HL-60/S4 (cell line): ENCODE measurements at regions not wholly inside any gene's neighbourhood (a gene's known extent, or its start where the extent isn't known, plus 50 kb on each side); places are given as distances from the start of the nearest gene placed in this dataset.

Experiments
- in situ Hi-C: fragments of 300-500 bp; cut with MboI; formaldehyde crosslinking; loops from 2 replicates; pipeline ENCODE4 v1.14.3; 2022; ENCODE audit warnings: low sequenced_read_pairs

DNA sequence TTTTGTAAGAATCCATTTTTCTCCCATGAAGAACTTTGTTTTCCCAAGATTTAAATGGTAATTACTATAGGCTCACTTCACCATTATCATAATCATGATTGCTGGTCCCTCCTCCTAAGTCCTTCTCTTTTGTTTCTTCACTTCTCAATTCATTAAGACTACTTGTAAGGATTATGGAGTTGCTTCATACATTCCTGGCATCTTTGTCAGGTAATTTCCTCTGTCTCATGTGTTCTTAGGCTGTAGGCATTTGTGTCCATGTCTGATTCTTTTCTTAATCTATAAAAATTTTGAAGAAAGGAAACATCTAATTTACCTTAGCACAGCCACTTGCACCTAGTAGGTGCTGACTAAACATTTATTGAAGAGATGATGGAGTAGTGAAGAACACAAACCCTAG, 79.9 kb upstream of the SATB1 start:
- in situ Hi-C loops = no loop called here

DNA sequence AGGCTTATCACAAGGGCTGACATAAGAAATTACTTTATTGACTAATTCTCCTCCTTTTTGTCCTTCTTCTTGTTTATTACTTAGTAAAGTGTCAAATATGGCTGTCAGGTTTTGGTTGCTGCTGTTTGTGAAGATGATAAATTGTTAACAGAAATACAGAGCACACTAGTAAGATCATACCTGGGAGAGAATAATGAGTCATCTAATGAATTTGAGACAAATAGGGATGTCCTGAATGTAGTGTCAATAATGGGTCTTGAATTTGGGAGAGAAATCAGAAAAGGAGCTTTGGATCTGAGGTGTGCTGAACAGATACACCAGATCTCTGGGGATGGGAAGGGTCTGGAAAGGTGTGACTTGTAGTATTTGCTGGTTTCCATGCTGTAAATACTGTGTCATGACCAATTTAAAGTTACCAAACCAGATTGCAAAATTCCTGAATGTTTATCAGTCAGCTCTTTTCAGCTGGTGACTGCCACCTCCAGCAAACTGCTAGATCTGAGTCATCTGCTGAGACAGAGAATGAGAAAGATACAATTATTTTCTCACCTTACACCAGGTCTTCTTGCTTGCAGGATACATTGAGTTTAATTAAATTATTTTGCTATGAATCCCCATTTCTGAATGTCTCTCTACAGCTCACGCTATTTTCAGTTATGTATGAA, 76.7 kb upstream of the SATB1 start:
- in situ Hi-C loops = no loop called here

DNA sequence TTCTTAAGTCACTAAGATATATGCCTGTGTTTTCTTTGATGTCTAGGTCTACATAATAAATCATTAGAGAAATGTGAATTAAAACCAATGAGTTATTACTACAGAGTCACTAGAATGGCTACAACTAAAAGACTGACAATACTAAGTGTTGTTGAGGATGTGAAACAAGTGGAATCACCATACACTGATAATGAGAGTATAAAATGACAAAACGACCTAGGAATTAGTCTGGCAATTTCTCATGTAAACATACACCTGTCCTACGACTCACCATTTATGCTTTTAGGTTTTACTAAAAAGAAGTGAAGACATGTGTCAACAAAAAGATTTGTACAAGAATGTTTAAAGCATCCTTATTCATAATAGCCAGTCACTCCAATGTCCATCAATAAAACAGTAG, 75.2 kb upstream of the SATB1 start:
- in situ Hi-C loops = no loop called here

DNA sequence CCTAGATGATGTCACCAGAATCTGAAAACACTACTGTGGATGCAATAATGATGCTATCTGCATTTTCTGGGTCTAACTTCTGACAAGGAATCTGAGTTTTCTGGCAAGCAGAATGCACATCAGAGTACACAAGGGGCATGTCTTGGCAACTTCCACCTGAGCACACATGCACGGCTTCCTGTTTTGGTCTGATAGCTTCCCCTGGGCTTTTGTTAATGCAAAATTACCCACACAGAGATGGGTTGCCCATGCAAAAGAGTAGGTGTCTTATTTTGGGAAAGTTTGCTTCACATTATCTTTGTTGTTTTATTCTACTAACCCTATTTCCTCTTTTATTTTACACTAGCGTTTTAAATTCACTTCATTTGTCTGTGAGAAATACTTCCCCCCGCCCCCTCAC, 74.2 kb upstream of the SATB1 start:
- in situ Hi-C loops = no loop called here

GRCh38 chr3:18494251-18494650, 69.1 kb upstream of the SATB1 start:
- in situ Hi-C loops = no loop called here

DNA sequence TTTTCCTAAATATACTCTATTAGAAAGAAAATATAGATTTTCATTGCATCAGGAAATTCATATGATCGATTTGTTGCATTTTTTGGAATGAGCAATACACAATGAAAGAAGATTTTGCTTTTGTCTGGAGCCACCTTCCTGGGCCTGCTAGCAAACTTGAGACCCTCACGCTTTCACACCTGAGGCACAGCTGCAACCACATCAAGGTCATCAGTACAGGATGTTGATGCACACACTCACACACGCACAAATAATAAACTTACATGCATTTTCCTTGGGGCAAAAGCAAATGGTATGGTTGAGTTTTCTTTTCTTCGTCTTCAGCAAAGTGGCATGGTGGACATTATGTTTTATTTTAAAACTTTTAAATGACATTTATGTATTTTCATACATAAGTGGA, 64.8 kb upstream of the SATB1 start:
- in situ Hi-C loops = no loop called here

DNA sequence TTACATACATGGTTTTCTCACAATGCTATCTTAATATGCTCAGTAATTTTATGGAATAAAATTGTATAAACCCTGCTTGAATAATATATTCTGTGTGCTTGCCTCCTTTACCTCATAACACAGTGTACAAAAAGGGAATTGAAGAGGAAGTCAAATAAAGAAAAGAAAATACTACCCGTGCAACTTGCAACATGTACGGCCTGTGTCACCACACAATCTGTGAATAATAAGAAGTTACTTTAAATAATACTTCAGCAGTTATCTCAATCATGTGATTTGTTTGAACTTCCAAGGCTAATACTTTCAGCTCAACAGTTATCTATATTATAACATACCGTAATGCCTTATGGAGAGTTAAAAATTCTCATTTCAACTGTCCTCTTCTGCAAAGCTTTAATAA, 58.1 kb upstream of the SATB1 start:
- in situ Hi-C loops = no loop called here

DNA sequence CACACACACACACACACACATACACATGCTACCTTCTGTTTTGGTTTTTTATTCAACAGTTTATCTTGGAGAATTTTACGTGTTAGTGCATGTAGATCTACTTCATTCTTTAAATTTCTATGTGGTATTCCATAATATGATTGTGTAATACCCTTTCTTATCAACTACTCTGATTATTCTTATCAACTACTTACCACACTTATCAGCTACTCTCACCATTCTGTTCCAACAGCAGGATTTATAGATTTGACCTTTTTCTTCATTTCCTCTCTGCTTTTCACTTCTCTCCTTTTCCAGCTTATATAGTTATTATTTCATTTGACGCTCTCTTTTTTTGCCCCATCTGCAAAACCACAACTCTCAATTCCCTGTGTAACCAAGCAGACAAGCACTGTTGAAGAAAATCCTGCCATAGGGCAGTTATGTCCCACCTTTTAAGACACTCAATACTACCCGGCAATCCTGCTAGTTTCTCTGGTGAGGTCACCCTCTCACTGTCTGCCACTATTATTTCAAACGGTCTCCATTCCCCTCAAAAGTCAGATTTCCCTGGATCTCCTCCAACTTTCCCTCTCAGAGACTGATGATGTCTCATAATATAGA, 56.9 kb upstream of the SATB1 start:
- in situ Hi-C loops = no loop called here

- in situ Hi-C loops = no loop called here
Measured at GRCh38 chr3:18477620-18478019, 52.5 kb upstream of the SATB1 start.
